Epidermal melanocyte (primary cell): ENCODE measurements at regions not wholly inside any gene's neighbourhood (a gene's known extent, or its start where the extent isn't known, plus 50 kb on each side); places are given as distances from the start of the nearest gene placed in this dataset.

ENCODE experiments used
- DNase-seq: peaks from one replicate; pipeline ENCODE4 v3.0.0; 2011; ENCODE audit warnings: low spot score; ENCODE audit not compliant: insufficient read length

GRCh38 chr2:163541943-163542342 is 193.9 kb downstream of the FIGN start:
- no peak for DNase-seq

DNA sequence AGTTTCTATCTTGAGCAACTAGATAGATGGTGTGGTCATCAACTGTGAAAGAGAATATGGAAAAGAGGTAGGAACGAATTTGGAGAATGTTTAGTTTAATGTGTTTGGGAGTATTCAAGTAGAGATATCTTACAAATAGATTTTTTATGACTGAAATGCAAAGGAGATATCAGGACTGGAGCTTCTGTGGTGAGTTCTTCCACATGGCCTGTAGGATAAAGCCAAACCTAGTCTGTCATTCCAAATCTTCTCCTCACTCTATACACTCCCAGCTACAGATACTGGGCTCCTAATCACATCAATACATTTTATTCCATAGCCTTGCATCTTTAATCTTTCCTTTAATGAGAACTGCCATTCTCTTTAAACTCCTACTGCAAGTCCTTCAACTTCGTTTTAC is 194.3 kb downstream of the FIGN start:
- no peak for DNase-seq

DNA sequence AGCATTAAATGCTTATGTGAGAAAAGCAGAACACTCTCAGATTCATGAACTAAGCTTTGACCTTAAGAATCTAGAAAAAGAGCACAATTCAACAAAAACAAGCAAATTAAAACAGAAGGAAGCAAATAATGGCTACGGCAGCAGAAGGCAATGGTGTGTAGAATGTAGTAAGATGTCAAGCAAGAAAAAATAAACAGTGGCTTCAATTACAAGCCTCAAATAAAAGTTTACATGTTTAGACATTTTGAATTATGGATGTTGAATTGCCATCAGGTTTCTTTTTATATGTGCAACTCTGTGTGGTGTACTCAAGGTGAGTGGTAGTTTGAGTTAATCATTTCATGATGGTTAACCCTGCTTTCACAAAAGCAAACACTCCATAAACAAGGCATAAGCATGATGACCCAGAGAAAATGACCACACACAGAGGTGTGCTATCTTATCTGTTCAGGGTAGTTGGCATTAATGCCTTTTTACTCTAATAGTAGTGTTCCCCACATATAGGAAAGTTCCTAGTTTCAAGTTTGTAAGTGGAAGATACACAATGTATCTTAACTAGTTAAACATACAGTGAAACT is 207.1 kb downstream of the FIGN start:
- no peak for DNase-seq

GRCh38 chr2:163527381-163527780 is 208.4 kb downstream of the FIGN start:
- DNase-seq = no peak

- no peak for DNase-seq
Observed at GRCh38 chr2:163518762-163519161, 217.0 kb downstream of the FIGN start.

- DNase-seq = peak; percentile 74
Observed at GRCh38 chr2:163515836-163516235, 220.0 kb downstream of the FIGN start.

DNA sequence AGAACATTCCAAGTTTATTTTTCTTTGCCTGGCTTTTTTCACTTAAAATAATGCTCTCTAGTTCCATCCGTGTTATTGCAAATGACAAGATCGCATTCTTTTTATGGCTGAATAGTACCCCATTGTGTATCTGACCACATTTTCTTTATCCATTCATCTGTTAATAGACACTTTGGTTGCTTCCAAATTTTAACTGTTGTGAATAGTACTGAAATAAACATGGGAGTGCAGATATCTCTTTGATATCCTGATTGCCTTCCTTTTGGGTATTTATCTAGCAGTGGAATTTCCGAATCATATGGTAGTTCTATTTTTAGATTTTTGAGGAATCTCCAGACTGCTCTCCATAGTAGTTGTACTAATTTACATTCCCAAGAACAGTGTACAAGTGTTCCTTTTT is 230.5 kb downstream of the FIGN start:
- no peak for DNase-seq

DNA sequence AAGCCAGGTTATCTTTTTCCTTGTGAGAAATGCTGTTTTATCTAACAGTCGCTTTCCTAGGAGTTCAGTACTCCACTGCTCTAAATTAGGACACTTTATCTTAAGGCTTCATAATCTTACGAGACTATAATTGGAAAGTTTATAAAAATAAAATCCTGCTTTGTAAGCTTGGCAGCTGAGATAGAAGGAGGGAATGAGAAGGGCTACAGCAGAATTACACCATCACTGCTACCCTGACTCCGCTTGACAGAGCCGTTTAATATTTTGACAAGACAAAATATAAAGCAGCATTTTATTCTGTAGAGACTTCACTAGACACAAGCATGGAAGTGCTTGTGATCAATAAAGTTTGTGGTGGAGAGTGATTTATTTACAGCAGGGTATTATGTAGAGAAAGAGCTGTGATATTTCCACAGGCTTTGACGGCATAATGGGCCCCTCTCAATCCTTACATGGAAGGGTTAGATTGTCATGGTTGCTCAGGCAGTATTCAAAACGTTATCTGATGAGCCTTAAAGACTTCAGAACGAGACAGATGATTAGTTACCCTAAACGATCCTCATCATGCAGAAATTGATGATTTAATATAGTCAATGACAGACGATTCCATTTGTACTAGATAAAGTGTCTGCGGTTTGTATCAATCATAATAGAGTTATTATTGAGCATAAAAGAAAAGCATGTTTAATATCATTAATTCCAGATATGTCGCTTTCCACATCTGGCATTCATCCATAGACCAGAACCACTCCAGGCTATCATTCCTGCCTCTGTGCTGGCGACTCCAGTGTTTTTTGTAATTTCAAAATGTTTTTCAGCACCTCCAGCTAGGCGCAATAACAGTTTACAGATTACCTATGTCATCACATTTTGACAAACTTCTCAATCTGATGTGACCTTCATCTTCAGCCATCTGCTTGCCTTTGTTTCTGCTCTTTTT is 242.2 kb downstream of the FIGN start:
- no peak for DNase-seq

DNA sequence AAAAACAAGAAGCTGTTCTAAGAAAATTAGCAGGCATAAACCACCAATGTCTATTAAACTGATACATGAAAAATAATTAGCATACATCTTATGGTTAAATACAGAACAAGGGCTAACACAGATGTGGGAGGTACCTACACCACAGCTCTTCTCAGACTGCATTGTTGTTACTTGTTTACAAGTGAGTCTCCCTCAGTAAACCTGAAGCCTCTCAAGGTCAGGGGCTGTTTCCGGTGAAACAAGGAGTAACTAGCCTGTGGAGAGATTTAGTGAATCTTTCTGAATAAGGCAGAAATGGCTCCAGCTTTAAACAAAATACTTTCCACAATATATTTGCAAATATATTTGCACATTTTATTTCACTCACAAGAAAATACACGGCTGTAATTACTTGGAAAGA is 244.0 kb downstream of the FIGN start:
- no peak for DNase-seq

- DNase-seq = no peak
Observed at GRCh38 chr2:163490281-163490680, 245.5 kb downstream of the FIGN start.

DNA sequence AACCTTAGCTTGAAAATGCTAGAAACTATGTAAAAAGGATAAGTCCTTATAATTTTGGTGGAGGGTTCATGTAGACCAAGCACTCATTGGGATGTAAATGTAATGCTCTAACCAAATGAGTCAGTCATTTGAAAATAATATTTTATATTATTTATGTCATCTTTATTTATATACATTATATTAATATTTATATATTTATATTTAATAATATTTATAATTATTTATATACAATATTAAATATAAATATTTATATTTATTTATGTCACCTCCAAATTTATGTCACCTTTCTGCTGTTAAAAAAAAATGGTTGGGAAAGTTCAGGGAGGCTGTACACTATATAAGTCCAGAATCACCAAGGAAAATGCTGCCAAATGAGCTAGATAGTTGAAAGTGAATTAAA is 254.3 kb downstream of the FIGN start:
- DNase-seq = no peak

GRCh38 chr2:163479599-163479998 is 256.2 kb downstream of the FIGN start:
- no peak for DNase-seq

DNA sequence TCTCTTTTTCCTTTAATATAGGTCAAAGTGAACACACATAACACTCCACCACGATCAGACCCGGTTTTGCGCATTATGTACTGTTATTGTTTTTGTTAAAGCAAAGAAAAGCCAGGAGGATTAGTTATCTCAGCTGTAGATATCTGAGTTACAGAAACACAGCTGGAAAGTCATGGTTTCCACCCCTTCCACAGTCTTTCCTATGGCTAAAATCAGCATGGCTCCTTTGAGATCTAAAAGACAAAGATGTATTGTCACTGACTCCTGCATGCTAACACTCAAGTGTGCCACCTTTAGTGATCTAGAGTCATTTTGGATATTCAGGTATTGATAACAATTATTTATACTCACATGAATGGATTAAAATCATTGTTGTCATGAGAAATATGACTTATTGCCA is 260.0 kb downstream of the FIGN start:
- no peak for DNase-seq

DNA sequence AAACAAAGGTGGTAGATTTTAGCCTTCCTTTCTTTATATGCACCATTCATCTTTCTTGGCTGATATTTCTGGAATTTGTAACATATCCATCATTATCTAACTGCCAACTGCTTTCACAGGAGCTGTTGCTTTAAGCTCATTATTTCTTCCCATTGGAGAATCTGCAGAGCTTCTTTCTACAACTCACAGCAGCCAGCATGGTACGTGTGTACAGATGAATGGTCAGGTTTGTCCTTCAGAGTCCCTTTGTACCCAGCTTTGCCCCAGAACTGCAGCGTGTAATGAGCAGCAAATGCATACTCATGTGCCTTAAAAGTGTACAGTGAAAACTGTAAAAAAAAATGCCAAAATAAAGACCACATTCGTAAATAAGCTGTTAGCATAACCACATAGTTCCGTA is 260.9 kb downstream of the FIGN start:
- no peak for DNase-seq

GRCh38 chr2:163474319-163474744 is 261.5 kb downstream of the FIGN start:
- no peak for DNase-seq

- DNase-seq = no peak
Observed at GRCh38 chr2:163471947-163472346, 263.9 kb downstream of the FIGN start.

DNA sequence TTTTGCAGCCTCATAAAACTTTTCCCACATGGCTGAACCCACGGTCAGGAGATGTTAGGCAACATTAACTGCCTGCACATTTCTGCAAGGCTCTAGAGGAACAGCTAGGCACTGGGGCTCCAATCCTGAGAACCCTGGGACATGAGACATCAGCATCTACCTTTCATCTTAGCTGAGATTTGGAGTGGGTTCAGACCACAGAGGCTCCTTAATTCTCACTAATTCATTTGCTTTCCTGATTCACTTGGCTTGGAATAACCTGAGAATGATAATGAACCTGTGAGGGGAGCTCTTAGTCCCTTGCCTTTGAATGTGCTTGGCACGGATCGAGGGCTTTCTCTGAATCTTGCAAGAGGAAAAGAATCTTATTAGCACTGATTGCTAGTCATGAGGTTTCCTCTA is 266.2 kb downstream of the FIGN start:
- no peak for DNase-seq

GRCh38 chr2:163467251-163467630 is 268.6 kb downstream of the FIGN start:
- no peak for DNase-seq

DNA sequence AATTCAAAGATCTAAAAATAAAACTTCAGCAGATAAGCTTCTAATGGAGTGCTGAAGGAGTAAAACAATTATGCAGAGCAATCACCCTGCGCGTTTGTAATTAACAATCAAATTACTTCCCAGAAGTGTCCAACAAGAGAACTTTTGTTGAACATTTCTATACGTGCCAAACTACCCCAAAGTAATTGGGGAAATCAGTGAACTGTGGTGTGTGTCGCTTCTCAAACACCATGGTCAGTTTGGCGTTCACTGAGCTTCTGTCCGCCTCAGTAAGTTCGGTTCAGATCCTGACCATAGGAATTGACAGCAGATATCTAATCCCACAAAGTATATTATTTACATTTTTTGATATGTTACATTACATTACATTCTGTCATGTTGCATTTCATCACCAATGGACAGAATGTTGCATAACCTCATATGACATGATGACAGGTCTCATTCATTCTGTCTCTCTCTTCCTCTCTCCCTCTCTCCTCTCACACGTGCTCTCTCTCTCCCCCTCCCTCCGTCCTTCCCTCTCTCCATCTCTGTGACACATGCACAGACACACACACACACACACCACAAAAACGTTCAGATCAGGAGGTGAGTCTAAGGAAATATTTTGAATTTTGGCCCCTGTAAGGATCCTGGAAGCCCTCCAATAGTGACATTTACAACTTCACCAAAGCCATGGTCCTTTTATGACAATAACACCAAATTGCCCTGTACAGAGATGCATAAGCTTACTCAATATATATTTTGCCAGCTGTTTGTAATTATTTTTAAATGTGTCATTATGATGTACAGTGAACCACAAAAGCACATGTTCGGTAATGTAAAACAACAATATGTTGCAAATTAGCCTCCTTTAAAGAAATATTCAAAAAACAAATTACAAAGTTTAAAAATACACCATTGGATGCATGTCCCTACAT is 269.2 kb downstream of the FIGN start:
- no peak for DNase-seq

DNA sequence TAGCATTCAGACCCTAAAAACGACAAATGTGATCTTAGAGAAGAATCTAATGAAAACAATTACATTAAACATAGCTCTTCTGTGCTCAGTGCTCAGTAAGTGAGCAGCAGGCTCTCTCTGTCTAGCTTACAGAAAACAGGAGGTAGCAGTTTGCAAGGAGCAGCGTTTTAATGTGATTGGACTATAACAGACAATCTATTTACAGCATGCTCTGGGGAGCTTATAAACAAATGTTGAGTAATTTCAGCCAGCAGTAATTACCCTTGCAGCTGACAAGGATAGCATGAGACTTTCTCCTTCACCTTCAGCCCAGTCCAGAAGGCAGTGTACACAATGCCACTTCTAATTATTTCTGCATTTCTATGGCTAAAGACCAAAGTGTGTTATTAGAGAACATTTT is 270.4 kb downstream of the FIGN start:
- no peak for DNase-seq

DNA sequence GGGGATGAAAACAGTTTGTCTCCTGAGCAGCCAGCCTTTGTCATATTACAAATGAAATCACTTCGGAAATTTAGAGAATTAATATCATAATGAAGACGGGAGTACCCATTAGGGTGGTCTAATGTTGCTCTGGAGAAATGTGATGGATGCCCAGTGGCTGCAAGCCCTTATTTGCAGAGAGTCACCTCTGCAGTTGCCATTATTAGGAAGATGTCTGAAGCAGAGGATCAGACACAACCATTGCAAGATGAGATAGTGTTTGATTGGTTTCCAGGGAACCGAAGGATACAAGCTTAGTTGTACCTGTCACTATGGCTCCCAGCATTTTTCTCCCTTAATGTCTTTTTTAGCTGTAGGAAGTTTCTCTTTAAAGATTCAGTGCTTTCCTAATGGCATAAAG is 272.4 kb downstream of the FIGN start:
- DNase-seq = no peak

GRCh38 chr2:163462993-163463392 is 272.8 kb downstream of the FIGN start:
- no peak for DNase-seq
